ENCODE measurements at regions not wholly inside any gene's neighbourhood (a gene's known extent, or its start where the extent isn't known, plus 50 kb on each side); places are given as distances from the start of the nearest gene placed in this dataset.

GRCh38 chr15:25235391-25235790 lies 203.4 kb downstream of the UBE3A start:
- no peaks in the 10 kb centered on the region for H3K4me1 ChIP-seq
- H3K4me3 ChIP-seq, result no peak overlapping the region
- H3K36me3 ChIP-seq, result no peaks in the 10 kb centered on the region
- H3K9me3 ChIP-seq, result no peaks in the 10 kb centered on the region
- no peaks in the 10 kb centered on the region for H3K27me3 ChIP-seq
- DNase-seq (ENCODE audit: extremely low spot score in 2 of 2), result no peak
- no peak overlapping the region for H3K27ac ChIP-seq
- no peak for TF ChIP-seq POLR2AphosphoS5 (IDR thresholded peaks at IDR 0.05; ENCODE audit: insufficient read depth in 1 of 2, low read depth in 1 of 2)
- intact Hi-C loops (cut with DNase I), result no loop called here

GRCh38 chr15:25236143-25236860 lies 202.5 kb downstream of the UBE3A start:
- H3K9me3 ChIP-seq, result no peaks in the 10 kb centered on the region
- DNase-seq (ENCODE audit: extremely low spot score in 2 of 2), result no peak
- no peak overlapping the region for H3K4me3 ChIP-seq
- intact Hi-C loops (cut with DNase I), result no loop called here
- no peaks in the 10 kb centered on the region for H3K4me1 ChIP-seq
- TF ChIP-seq POLR2AphosphoS5 (IDR thresholded peaks at IDR 0.05; ENCODE audit: insufficient read depth in 1 of 2, low read depth in 1 of 2), result no peak
- TF ChIP-seq CTCF (IDR thresholded peaks at IDR 0.05), result no peak
- no peak for TF ChIP-seq POLR2A (IDR thresholded peaks at IDR 0.05)
- no peaks in the 10 kb centered on the region for H3K27me3 ChIP-seq
- no peak overlapping the region for H3K27ac ChIP-seq
- no peaks in the 10 kb centered on the region for H3K36me3 ChIP-seq

DNA sequence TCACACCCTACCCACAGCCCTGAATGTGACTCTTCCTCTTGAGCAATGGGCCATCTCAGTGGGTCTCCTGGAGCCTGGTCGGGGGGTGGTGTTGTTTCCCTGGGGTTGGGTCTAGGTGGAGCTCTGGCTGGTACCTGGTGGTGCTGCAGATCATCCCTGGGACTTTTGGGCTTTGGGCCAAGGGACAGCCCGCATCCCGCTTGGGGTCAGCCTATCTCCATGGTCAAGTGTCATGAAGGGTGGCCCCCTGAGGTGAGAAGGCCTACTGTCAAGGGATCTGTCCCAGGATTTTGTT lies 202.0 kb downstream of the UBE3A start:
- H3K9me3 ChIP-seq, result no peaks in the 10 kb centered on the region
- DNase-seq (ENCODE audit: extremely low spot score in 2 of 2), result no peak
- TF ChIP-seq POLR2A (IDR thresholded peaks at IDR 0.05) (no peak), CTCF (IDR thresholded peaks at IDR 0.05) (no peak), POLR2AphosphoS5 (IDR thresholded peaks at IDR 0.05; ENCODE audit: insufficient read depth in 1 of 2, low read depth in 1 of 2) (no peak)

GRCh38 chr15:25237291-25237978 lies 201.4 kb downstream of the UBE3A start:
- Histone ChIP-seq H3K36me3 (no peaks in the 10 kb centered on the region), H3K27me3 (no peaks in the 10 kb centered on the region), H3K27ac (no peak overlapping the region), H3K4me1 (no peaks in the 10 kb centered on the region), H3K4me3 (no peak overlapping the region), H3K9me3 (no peaks in the 10 kb centered on the region)
- DNase-seq (ENCODE audit: extremely low spot score in 2 of 2), result no peak
- intact Hi-C loops (cut with DNase I), result no loop called here
- TF ChIP-seq CTCF (IDR thresholded peaks at IDR 0.05), result no peak
- no peak for TF ChIP-seq POLR2A (IDR thresholded peaks at IDR 0.05)
- TF ChIP-seq POLR2AphosphoS5 (IDR thresholded peaks at IDR 0.05; ENCODE audit: insufficient read depth in 1 of 2, low read depth in 1 of 2), result no peak

More for the DNA sequence above, 202.0 kb downstream of the UBE3A start:
- Histone ChIP-seq H3K4me3 (no peak overlapping the region), H3K27me3 (no peaks in the 10 kb centered on the region), H3K4me1 (no peaks in the 10 kb centered on the region), H3K36me3 (no peaks in the 10 kb centered on the region), H3K27ac (no peak overlapping the region)
- intact Hi-C loops (cut with DNase I), result no loop called here

GRCh38 chr15:25238126-25238525 lies 200.7 kb downstream of the UBE3A start:
- intact Hi-C loops (cut with DNase I), result no loop called here
- no peaks in the 10 kb centered on the region for H3K9me3 ChIP-seq
- no peaks in the 10 kb centered on the region for H3K27me3 ChIP-seq
- H3K4me3 ChIP-seq, result no peak overlapping the region
- TF ChIP-seq POLR2A (IDR thresholded peaks at IDR 0.05), result no peak
- no peak for TF ChIP-seq CTCF (IDR thresholded peaks at IDR 0.05)
- TF ChIP-seq POLR2AphosphoS5 (IDR thresholded peaks at IDR 0.05; ENCODE audit: insufficient read depth in 1 of 2, low read depth in 1 of 2), result no peak
- no peak overlapping the region for H3K27ac ChIP-seq
- H3K36me3 ChIP-seq, result no peaks in the 10 kb centered on the region
- no peaks in the 10 kb centered on the region for H3K4me1 ChIP-seq
- DNase-seq (ENCODE audit: extremely low spot score in 2 of 2), result no peak

All from vagina (tissue), 2 donors.